Left cardiac atrium (tissue), 4 donors: ENCODE measurements at regions not wholly inside any gene's neighbourhood (a gene's known extent, or its start where the extent isn't known, plus 50 kb on each side); places are given as distances from the start of the nearest gene placed in this dataset.
"Not testable (repeated sequence)": the region's sequence is repeated elsewhere in the genome, so short reads cannot be mapped to it uniquely, and the experiment has no call there.

Experiments used
- ATAC-seq, 2 donors: fragments of 200-7000 bp; cut with Tn5 transposase; one replicate each; pipeline ENCODE4 v1.9.1; 2020; ENCODE audit warnings: mild to moderate bottlenecking in 2 of 2, moderate library complexity in 2 of 2
- DNase-seq: peaks from one replicate; pipeline ENCODE4 v3.0.0-alpha.2; 2020
- intact Hi-C, 2 donors: fragments of 100-400 bp; cut with DNase I; formaldehyde crosslinking; loops; one replicate each; pipeline versions ENCODE4 v1.14.1 to v1.15.1; 2022 to 2023
- donor health status: DM: no; HTN: yes; CAD: no.
- donor health status: DM: no; HTN: yes; CAD: no; lungs with severe emphysema.
- donor health status: DM: yes; HTN: yes; CAD: no.
- donor health status: Dilated cardiomyopathy.

GRCh38 chr18:35818353-35818667, 154.2 kb upstream of the RMP24 start:
- intact Hi-C loops, result no loop called here
- DNase-seq (no peak), ATAC-seq (no peak)

- intact Hi-C loops, result no loop called here
- ATAC-seq (no peak), DNase-seq (no peak)
These were observed 150.1 kb upstream of the RMP24 start for GRCh38 chr18:35822413-35822812.

- intact Hi-C loops, result no loop called here
- ATAC-seq, result no peak
These were observed 146.0 kb upstream of the RMP24 start for GRCh38 chr18:35826477-35826876.

GRCh38 chr18:35827275-35827902, 145.1 kb upstream of the RMP24 start:
- no peak for ATAC-seq
- intact Hi-C loops, result no loop called here
- no peak for DNase-seq

More at GRCh38 chr18:35826477-35826876, 146.0 kb upstream of the RMP24 start:
- no peak for DNase-seq

- intact Hi-C loops, result no loop called here
These were observed 144.6 kb upstream of the RMP24 start for GRCh38 chr18:35827903-35828275.

GRCh38 chr18:35828591-35828990, 143.9 kb upstream of the RMP24 start:
- no peak for DNase-seq
- intact Hi-C loops, result no loop called here
- no peak for ATAC-seq

More at GRCh38 chr18:35827903-35828275, 144.6 kb upstream of the RMP24 start:
- DNase-seq (no peak), ATAC-seq (no peak)

GRCh38 chr18:35835366-35835765, 137.1 kb upstream of the RMP24 start:
- DNase-seq, result no peak
- intact Hi-C loops, result no loop called here
- no peak for ATAC-seq

GRCh38 chr18:35835833-35836232, 136.6 kb upstream of the RMP24 start:
- intact Hi-C loops, result no loop called here
- ATAC-seq (no peak), DNase-seq (no peak)

- DNase-seq, result no peak
- ATAC-seq, result no peak
- intact Hi-C loops, result no loop called here
These were observed 135.5 kb upstream of the RMP24 start for GRCh38 chr18:35836932-35837331.

- ATAC-seq, result no peak
- no peak for DNase-seq
- intact Hi-C loops, result no loop called here
These were observed 134.5 kb upstream of the RMP24 start for GRCh38 chr18:35837922-35838496.

- intact Hi-C loops, result no loop called here
- no peak for DNase-seq
- no peak for ATAC-seq
These were observed 131.2 kb upstream of the RMP24 start for GRCh38 chr18:35841283-35841682.

- ATAC-seq, result no peak
- DNase-seq, result no peak
- intact Hi-C loops, result no loop called here
These were observed 129.9 kb upstream of the RMP24 start for GRCh38 chr18:35842536-35842935.

GRCh38 chr18:35848321-35848720, 124.2 kb upstream of the RMP24 start:
- DNase-seq, intact Hi-C loops, ATAC-seq: not testable (repeated sequence)

- DNase-seq, intact Hi-C loops, ATAC-seq: not testable (repeated sequence)
These were observed 123.2 kb upstream of the RMP24 start for GRCh38 chr18:35849241-35849640.

- ATAC-seq (no peak), DNase-seq (no peak)
These were observed 121.1 kb upstream of the RMP24 start for GRCh38 chr18:35851286-35851970.

GRCh38 chr18:35852786-35853185, 119.7 kb upstream of the RMP24 start:
- DNase-seq, result no peak
- ATAC-seq, result no peak
- intact Hi-C loops, result no loop called here

More at GRCh38 chr18:35851286-35851970, 121.1 kb upstream of the RMP24 start:
- intact Hi-C loops, result no loop called here

GRCh38 chr18:35854095-35854494, 118.4 kb upstream of the RMP24 start:
- intact Hi-C loops, result no loop called here
- DNase-seq (no peak), ATAC-seq (peak; percentile 25 to 53)

- no peak for ATAC-seq
- no peak for DNase-seq
- intact Hi-C loops, result no loop called here
These were observed 116.3 kb upstream of the RMP24 start for GRCh38 chr18:35856178-35856577.

- intact Hi-C loops, ATAC-seq, DNase-seq: not testable (repeated sequence)
These were observed 115.8 kb upstream of the RMP24 start for GRCh38 chr18:35856721-35857120.

GRCh38 chr18:35857581-35857980, 114.9 kb upstream of the RMP24 start:
- ATAC-seq, intact Hi-C loops, DNase-seq: not testable (repeated sequence)
